NCI-H69 (cell line): ENCODE measurements at regions not wholly inside any gene's neighbourhood (a gene's known extent, or its start where the extent isn't known, plus 50 kb on each side); places are given as distances from the start of the nearest gene placed in this dataset.
A peak's percentile ranks its signal among the peaks of the same experiment; 100 is the strongest.

Experiments used
- DNase-seq: peaks from one replicate; lab custom pipeline; 2025; lab: John Stamatoyannopoulos, UW

DNA sequence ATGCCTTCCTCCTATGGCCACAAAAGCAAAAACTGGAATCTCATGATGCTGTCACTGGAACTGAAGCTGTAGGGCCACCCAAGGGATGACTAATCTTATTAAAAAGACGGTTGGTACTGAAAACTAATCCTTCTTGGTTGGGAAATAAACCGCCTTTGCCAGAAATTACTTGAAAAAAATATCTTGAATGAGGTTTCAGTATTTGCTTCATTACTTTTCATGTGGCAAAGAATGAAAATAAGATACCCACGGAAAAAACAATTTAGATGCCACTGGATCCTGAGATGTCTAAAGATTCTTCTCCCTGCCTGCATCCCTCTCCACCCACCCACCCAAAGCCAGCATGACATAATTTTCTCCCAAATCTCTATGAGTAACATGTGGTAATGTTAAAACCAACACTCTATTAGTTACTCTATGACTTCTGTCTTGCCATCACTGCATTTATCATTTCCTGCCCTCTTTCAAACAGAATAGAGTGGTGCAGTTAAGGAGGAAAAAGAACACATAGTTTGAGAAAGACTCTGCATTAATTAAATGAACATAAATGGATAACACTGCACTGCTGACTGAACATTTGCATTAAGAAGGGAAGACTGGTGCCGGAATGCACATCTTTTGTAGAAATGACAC is 111.8 kb upstream of the DPH6 start:
- DNase-seq = no peak

DNA sequence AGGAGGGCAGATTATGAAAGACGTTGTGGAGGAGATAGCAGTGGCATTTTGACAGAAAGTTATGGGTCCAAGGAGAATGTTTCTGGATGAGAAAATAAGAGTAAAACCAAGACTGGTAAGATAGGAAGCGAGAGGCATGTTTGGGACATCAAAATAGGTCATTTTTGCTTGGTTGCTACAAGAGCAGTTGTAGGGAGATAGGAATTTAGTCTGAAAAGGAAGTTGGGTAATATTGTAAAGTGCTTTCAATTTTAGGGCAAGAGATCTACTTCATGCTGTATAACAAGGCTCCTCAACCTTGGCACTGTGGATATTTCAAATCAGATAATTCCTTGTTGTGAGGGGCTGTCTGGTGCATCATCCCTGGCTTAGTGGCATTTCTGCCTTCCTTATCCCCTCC is 118.0 kb upstream of the DPH6 start:
- no peak for DNase-seq

DNA sequence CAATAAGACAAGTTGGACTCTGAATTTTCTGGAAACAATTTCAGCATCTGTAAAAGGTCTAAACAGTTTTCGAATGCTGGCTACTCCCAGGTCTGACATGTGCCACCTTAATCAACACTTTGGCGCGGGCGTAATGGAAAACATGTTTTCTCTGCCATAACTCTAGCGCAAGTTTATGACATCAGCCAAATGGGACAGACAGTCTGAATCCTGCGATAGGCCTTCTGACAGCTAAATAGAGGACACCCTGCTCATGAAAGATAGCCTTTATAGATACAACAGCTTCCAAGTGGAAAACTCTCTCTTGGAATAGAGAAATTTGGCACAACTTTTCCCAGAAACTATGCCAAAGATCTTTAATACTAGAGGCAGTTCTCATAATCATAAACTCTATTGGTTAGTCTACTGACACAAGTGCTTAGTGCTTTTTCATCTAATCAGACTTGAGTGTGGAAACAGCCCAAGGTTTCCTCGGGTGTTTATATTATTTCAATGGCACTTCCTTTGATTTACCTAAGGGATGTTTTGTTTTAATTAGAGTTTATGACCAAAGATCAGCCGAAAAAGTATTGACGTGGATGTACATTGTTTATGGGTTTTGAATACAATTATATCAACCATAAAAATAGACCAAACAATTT is 120.1 kb upstream of the DPH6 start:
- no peak for DNase-seq

DNA sequence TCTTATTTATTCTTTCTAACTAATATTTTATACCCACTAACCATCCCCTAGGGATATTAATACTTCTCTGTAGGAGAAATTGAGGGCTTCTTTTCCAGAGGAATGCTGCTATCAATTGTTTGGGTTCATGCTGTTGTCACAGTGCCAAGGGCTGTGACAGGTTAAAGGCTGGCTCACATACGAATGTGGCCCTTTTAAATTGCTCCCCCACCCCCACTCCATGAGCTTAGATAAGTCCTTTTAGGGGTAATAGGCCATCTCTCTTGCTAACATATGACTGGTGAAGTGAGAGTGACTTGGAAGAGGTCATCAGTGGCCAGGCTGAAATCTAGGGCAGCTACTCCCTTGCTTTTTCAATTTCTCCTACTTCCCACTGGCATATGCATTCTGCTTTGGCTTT is 121.9 kb upstream of the DPH6 start:
- peak; percentile 36 for DNase-seq

DNA sequence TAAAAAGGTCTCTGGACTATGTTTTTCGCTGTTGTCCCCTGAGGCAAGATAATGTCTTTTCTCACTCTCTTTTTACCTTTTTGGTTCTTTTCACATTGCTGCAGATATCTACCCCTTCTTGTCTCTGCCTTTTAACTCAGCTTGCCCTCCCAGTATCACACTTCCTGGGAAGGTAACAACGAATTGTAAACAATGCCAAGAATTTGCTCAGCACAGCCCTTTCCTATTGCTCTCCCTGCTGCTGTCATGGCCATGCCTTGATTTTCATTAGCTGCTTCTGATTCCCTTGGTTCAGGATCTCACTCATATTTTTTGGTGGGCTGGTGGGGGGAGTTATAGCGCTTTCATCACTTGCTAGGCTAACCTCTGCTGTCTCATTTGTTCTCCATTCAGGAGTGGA is 123.1 kb upstream of the DPH6 start:
- peak; percentile 28 for DNase-seq

DNA sequence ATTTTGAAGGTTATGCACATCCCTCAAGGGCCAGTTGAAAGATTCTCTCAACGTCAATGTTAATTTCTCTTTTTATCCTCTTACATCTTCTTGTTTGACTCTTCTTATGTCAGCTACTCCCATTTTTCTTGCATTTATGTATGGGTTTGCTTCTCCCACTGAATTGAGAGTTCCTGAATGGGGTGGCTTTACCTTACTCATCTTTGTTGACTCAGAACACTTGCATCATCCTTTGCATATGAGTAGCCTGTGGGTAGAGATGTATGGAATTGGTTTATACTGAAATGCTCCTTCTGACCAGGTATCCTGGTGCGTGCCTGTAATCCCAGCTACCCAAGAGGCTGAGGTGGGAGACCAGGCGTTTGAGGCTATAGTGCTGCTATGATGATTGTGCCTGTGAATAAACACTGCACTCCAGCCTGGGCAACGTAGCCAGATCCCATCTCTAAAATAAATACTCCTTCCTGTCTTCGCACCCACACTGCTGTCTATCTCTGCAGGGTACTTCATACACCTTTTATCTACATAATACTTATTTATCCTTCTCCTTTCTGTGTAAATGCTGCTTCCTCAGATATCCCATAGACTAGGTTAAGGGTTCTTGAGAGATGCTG is 123.6 kb upstream of the DPH6 start:
- no peak for DNase-seq

DNA sequence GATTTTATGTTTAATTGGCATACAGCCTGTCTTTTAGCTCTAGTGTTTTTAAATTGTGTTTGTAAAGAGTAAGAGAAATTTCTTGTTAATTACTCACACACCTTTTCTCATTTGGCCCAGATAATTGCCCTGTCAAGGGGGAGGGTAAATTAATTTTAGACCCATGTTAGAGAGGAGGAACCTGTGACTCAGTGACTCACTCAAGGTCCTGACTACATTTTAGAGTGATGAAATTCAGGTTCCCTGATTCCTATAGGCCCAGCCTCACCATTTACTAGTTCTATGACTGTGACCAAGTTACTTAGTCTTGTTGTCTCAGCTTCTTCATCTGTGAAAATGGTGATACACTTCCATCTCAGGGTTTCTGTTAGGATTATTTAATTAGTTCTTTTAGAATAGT is 125.2 kb upstream of the DPH6 start:
- DNase-seq = no peak

DNA sequence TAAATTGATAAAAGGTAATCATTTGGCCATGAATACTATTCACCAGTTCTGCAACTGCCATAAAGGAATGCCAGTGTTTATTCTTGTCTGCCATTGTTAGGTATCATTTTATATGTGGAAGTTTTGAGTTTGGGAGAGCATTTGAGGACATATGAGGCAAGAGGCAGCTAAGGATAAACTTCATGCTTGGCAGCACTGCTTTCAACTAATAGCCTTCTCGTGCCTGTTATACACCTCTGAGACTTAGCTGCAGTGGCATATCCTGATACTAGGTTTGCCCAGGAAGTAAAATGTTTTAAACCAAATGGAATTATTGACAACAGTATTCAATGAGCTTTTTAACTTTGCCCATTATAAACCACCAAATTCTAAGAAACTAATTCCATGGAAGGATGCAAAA is 126.0 kb upstream of the DPH6 start:
- DNase-seq = no peak

DNA sequence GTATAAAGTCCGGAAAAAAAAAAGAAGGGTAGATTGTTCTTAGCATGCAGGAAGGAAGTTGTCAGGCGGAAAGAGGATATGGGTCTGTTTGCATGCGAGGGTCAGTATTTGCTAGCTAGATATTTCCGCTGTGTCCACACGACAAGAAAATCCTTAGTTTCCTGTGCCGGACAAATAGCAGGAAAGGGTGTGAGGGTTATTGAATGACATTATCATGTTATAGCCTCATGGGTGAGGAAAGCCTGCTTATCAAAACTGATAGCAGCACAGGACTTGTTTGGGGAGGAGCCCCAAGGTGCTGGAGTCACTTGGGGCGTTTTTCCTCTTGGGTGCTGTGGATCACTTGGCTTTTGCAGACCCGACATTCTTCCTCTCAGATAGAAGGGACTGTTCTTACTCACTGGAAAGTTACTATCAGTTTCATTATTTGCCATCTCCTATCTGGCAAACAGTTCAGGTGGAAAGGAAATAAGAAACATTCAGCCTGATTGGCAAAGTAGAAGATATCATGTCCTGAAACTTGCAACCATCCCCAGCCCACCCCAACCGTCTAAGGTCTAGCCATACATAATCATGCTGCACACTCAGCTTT is 127.2 kb upstream of the DPH6 start:
- DNase-seq = no peak

DNA sequence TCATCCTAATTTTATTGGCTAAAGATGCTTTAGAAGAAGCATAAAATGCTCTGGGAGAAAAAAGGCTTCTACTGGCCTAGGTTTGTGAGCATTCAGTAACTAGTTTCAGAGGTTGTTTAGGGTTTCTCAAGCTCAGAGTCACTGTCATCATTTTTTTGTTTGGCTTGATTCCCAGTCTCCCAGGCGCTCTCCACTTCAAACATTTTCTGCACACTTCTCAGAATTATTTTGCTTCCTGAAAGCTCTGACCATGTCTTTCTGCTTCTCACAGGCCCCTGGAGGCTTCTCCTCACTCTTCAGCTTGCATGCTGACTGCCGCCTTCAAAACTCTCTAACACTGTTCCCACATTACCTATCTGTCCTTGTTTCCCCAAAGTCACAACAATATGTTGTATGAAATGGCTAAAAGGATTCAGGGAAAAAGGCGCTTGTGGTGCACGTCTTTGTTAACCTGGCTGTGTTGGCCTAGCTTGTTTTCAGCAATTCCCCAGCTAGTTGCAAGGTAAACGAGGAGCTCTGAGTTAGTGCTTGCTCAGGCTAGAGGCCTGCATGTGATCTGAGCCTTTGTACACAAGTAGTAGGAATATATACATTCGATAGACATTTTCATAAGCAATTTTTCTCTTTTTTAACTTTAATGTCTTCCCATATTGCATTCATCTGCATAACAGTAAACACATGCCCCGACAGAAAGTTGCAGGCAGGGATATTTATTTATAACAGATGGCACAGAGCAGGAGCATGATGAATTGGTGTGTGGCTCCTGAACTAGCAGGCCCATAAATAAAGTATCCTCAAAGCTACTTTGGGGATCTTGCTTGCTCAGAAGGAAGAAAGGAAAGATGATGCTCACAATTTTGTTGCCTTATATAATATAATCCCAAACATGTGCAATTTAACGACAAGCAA is 129.2 kb upstream of the DPH6 start:
- peak; percentile 54 for DNase-seq

DNA sequence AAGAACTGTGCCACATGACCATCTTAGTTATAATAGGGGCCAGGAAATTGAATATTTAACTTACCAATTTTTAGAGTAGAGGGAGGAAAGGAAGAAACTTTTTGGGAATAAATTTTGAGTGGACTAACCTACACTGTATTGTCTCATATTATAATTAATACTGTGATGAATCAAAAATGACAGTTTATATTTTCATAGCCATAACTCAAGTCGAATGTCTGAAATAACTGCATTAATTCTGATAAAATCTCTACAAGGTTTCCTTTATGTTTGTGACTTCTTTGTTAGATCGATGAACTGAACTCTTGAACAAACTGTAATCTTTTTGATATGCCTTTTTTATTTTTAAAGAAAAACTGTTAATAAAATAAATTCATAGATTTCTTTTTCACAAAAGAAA is 132.8 kb upstream of the DPH6 start:
- DNase-seq = no peak

DNA sequence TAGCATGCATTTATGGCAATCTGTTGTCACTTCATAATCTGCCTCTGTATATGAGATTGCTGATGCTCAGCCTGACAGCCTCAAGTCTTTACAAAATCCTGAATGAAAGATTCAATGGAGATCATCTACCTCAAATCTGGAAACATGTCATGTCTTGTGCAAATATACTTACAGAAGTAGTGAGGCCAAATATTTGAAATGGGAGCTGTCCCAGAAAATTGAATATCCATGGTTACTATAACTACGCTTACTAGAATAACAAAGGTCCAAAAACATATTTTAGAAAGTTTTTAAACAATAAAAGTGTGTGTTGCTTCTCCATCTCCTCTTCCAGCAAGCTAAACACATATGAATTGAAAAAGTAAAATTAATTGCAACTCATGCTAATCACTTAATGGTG is 133.2 kb upstream of the DPH6 start:
- DNase-seq = no peak

DNA sequence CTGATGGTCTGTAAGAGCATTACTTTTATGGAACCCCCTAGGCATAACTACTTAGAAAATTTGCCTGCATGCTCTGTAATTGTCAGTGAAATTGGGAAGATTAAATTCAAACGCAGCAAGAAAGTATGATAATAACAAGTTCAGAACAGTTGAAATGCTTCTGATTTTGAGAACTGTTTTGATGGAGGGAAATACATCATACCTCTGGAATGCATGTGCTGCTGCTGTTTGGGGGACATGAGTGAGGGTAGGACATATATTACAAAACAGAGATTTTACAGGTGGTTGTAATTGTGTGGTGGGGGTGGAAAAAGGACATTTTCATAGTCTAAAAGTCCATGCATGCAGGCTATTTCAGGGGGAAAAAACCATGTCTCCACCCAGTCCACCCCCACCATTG is 135.0 kb upstream of the DPH6 start:
- no peak for DNase-seq

DNA sequence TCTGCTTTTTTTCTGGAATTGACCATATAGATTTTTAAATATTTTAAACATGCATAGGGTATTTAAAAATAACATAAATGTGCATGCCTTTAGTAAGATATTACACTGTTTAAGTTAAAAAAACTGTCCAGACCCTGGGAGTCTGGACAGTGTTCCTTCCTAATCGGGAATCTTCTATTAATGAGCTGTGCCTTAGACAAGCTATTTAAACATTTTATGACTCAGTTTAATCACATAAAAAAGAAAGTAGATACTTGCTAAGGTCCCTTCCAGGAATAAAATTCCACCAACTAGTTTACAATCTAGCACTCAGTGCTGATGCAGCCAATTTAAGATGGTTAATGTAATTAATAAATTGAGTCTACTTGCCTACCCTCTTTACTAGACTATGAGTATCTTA is 140.4 kb upstream of the DPH6 start:
- DNase-seq = no peak

DNA sequence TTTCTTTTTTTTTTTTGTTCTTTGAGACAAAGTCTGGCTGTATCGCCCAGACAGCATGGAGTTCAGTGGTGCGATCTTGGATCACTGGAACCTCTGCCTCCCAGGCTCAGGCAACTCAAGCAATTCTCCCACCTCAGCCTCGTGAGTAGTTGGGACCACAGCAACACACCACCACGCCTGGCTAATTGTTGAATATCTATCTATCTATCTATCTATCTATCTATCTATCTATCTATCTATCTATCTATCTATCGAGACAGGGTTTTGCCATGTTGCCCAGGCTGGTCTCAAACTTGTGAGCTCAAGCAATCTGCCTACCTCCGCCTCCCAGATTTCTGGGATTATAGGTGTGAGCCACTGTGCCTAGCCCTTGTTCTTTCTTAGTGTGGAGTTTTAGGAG is 143.3 kb upstream of the DPH6 start:
- DNase-seq = no peak

DNA sequence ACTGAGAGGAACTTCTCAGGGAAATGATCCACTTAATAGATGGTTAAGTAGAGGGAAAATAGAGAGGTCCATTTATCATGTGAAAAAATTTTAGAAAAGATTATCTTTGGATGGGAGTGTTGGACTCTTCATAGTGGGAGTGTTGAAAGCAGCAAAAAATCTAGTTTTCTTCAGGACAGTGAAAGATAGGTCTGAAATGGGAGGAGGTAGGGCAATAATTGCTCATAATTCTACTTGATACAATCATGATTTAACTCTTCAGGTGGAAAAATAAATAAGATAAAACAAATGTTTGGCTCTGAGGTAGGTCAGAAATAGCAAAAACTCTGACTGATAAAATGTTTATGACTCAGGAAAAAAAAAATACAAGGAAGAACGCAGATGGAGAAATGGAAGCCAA is 144.1 kb upstream of the DPH6 start:
- no peak for DNase-seq

DNA sequence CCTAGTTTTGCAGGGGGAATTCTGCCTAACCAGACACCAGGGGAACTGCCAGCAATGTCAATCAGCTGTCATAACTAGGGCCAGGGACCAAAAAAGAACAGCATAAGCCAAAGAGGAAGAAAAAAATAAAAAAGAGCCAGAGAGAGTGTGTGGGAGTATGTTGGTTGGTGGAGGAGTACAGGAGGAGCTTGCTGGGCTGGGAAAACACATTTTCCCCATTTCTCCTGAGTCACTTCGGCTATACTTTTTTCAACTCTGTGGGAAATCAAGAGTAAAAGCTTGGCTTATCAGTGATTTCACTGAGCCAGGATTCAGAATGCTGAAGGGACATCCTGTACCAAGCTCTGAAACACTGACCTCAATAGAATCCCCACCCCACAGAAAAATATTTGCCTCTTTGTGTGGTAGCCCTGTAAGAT is 144.7 kb upstream of the DPH6 start:
- no peak for DNase-seq

DNA sequence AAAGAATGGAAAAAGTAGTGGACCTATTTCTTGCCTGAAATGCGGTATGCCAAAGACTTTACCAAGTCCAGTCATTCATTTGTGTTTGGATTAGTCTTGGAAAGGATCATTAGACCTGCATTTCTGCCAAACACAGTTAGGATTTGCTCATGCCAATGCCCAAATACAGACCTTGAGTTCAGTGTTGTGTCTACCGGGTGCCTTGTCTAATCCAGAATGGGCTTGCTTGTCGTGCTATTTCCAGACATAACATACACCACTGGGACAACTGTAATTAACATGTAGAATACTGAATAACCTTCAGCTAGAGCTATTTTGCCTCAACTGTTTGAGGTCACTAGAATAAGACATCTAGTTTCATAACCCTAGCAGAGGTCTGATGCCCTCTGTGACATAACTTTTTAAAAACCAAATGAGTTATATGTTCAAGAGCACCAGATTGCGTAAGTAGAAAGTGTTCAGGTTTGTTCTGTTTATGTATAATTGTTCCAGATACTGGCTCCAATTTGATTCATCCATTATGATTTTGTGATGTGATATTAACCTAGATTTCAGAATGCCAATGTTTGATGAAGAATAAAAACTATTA is 145.3 kb upstream of the DPH6 start:
- DNase-seq = no peak

DNA sequence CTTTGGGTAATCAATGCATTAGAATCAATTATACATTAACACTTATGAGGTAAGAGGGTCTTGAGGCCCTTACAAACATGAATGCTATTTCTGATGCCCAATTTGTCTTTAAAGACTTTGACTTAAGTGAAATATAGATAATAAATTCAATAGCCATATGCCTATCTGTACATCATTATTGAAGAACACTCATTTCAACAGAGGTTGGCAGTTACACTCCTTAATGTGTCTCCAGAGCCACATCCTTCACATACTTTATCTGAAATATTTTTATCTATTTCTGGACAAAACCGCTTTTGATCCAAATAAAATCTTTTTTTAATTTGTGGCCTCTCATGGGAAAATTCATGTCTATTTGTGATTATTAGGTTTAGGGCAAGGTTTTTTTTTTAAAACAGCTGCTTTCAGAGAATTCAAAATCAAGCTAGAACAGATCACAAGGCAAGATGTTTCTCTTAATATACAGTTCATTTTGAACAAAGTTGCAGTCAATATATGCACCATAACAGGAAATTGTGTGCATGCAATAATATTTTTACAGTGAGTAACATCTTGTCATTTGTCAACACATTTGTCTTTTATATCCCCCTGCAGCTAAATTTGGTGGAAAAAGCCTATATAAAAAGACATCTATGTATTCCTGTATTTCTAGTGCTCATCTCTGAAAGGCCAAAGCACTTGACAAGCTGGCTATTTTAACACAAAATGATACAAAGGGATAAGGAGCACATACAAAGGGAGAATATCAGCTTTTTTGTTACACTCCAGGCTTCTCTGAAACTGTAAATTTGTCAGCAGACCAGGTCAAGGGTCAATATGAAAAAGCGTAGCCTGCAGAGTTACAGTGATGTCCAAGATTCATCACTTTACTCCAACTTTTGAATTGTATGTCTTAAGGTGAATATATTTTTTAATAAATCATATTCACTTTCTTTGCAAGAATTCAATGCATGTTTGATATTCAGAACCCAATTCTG is 146.2 kb upstream of the DPH6 start:
- DNase-seq = no peak

DNA sequence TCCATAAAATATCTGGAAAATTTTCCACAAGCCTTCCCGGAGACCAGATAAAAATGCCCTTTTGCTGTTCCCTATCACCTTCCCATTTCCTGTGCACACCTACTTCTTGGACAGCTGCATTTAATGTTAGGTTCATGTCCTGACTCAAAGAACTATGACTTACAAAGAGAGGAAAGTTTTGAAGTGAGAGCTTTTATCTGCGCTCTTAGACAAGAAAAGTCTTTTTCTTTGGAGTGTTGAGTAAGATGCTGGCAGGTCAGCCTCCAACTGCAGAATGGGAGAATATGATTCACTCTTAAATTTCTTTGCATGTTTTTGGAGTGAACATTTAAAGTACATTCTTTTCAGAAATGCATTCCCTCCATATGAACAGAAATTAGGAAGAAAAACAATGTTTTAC is 147.3 kb upstream of the DPH6 start:
- no peak for DNase-seq

DNA sequence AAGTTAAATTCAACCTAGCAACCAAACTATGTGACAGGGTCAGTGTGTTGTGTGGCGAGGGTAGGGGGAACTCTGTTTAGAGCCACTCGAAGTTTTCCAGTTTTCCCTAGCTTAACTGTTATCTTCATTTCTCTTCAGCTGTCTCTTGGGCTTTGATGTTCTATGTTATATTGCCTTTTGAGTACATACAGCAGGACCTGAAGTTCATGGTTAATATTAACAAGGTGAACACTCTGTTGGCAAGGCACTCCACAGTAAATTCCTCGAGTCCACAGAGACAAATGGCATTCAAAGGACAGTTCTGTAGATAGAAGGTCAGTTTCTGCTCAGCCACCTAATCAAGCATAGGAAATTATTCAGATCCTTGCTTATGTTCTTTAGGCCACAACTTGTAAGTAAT is 147.9 kb upstream of the DPH6 start:
- DNase-seq = no peak
